ENCODE measurements at regions not wholly inside any gene's neighbourhood (a gene's known extent, or its start where the extent isn't known, plus 50 kb on each side); places are given as distances from the start of the nearest gene placed in this dataset.

GRCh38 chrX:77264490-77264889, 182.7 kb upstream of the FGF16 start:
- Histone ChIP-seq H3K4me1 (ENCODE audit: control insufficient read depth, insufficient read depth, low read length) (no peaks in the 10 kb centered on the region), H3K4me2 (ENCODE audit: low read depth, low read length) (no peak overlapping the region), H2BK5ac (ENCODE audit: low read depth, low read length, poor library complexity, severe bottlenecking) (no peak overlapping the region), H4K91ac (ENCODE audit: insufficient read depth, low read depth, low read length) (no peak overlapping the region), H4K20me1 (ENCODE audit: insufficient read depth, low read length) (no peaks in the 10 kb centered on the region), H3K56ac (ENCODE audit: extremely low read depth, insufficient read depth, low read length) (no peak overlapping the region), H3K36me3 (ENCODE audit: control insufficient read depth, insufficient read depth, low read length) (no peaks in the 10 kb centered on the region), H3K9ac (ENCODE audit: low read depth, low read length) (no peak overlapping the region), H3K4ac (ENCODE audit: low read depth, low read length) (no peak overlapping the region), H2AFZ (replicated peaks; ENCODE audit: low read length, poor library complexity) (no peak overlapping the region), H3K9me3 (ENCODE audit: control insufficient read depth, insufficient read depth, low read length) (peaks cover 9% of the 10 kb centered on the region; the same call in 1 of the 2 replicates), H2BK120ac (ENCODE audit: low read depth, low read length) (no peak overlapping the region), H3K18ac (ENCODE audit: low read depth, low read length) (no peak overlapping the region), H2BK20ac (ENCODE audit: low read depth, low read length) (no peak overlapping the region), H2AK9ac (replicated peaks; ENCODE audit: low read depth, low read length, poor library complexity) (no peak overlapping the region), H3K27me3 (ENCODE audit: control insufficient read depth, insufficient read depth, low read length) (no peaks in the 10 kb centered on the region), H3K79me1 (ENCODE audit: low read depth in 1 of 2, low read length in 2 of 2) (no peaks in the 10 kb centered on the region), H4K8ac (ENCODE audit: low read depth in 2 of 2, low read length in 2 of 2) (no peak overlapping the region), H3K14ac (replicated peaks; ENCODE audit: low read depth, low read length) (no peak overlapping the region), H4K5ac (ENCODE audit: low read depth, low read length) (no peak overlapping the region), H3K9me1 (ENCODE audit: insufficient read depth, low read length) (no peaks in the 10 kb centered on the region), H3K27ac (ENCODE audit: insufficient read depth, low read length) (no peak overlapping the region), H2AK5ac (ENCODE audit: low read depth, low read length) (no peak overlapping the region), H3K4me3 (ENCODE audit: insufficient read depth, low read depth, low read length) (no peak overlapping the region), H3K23ac (ENCODE audit: low read depth, low read length) (no peak overlapping the region), H2BK15ac (ENCODE audit: low read depth, low read length) (no peak overlapping the region)
- DNase-seq (no peak), ATAC-seq (ENCODE audit: low read depth) (no peak)
- intact Hi-C loops (cut with micrococcal nuclease) = no loop called here
- CTCF ChIA-PET = no interaction called here
- POLR2A ChIA-PET (ENCODE audit: unreplicated experiment) = no interaction called here
- WGBS, 2 experiments (ENCODE audit: extremely low coverage in 2 of 2, insufficient read length in 1 of 2) = no CpG with 5 or more reads among the region's 2 CpGs
- dilution Hi-C loops (cut with HindIII; ENCODE audit: low sequenced_read_pairs, unreplicated experiment) = no loop called here
- TF ChIP-seq CEBPB (IDR thresholded peaks at IDR 0.05; ENCODE audit: low read depth, low read length) (no peak), RFX5 (IDR thresholded peaks at IDR 0.05; ENCODE audit: low read depth, low read length) (no peak), RAD21 (IDR thresholded peaks at IDR 0.05; ENCODE audit: low read length) (no peak)
- TF ChIP-seq, protein P1, sequence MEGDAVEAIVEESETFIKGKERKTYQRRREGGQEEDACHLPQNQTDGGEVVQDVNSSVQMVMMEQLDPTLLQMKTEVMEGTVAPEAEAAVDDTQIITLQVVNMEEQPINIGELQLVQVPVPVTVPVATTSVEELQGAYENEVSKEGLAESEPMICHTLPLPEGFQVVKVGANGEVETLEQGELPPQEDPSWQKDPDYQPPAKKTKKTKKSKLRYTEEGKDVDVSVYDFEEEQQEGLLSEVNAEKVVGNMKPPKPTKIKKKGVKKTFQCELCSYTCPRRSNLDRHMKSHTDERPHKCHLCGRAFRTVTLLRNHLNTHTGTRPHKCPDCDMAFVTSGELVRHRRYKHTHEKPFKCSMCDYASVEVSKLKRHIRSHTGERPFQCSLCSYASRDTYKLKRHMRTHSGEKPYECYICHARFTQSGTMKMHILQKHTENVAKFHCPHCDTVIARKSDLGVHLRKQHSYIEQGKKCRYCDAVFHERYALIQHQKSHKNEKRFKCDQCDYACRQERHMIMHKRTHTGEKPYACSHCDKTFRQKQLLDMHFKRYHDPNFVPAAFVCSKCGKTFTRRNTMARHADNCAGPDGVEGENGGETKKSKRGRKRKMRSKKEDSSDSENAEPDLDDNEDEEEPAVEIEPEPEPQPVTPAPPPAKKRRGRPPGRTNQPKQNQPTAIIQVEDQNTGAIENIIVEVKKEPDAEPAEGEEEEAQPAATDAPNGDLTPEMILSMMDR (conservative IDR thresholded peaks at IDR 0.05; ENCODE audit: low read depth, low read length) = no peak
- in situ Hi-C loops (cut with MboI; ENCODE audit: low sequenced_read_pairs) = no loop called here
- BruUV-seq (replicated peaks) = no TSS peak

All from IMR-90 (cell line).